Neural progenitor cell (in vitro differentiated cells): ENCODE measurements at regions not wholly inside any gene's neighbourhood (a gene's known extent, or its start where the extent isn't known, plus 50 kb on each side); places are given as distances from the start of the nearest gene placed in this dataset.

Experiments
- EZH2 ChIP-seq: fragments of 200-600 bp; sonication (generic); IDR thresholded peaks from 2 replicates; pipeline ENCODE4 v1.6.1; 2017; ENCODE audit warnings: antibody characterized with exemption, mild to moderate bottlenecking, moderate library complexity
- TF ChIP-seq, protein P1 (sequence below): fragments of 200-600 bp; sonication (generic); IDR thresholded peaks from 2 replicates; pipeline ENCODE4 v1.5.1; 2017; ENCODE audit warnings: antibody characterized with exemption, mild to moderate bottlenecking

DNA sequence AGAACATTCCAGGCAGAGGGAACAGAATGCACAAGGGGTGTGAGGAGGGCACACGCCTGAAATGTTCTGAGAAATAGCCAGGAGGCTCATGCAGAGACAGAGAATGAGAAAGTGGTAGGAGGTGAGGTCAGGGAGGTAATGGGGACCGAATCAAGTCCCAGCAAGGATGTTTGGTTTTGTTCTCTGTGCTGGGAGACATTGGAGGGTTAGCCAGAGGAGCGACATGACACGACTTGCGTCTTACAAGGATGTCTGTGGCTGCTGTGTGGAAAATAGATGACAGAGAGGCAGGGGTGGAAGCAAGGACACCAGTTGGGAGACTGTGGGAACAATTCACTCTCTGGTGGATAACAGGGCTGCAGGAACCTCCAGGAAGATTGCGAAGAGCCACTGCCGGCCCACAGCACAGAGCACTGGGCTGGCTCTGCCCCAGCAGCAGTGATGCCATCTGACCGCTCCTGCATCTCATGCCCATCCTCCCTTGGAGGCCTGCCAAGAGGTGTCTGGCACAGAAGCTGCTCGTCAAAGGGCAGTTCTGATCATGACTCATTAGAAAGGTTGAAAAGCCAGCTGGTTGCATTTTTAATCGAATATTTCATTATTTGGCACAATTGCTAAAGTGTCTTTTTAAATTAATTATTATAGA lies 57.7 kb upstream of the CD83 start:
- TF ChIP-seq, protein P1, sequence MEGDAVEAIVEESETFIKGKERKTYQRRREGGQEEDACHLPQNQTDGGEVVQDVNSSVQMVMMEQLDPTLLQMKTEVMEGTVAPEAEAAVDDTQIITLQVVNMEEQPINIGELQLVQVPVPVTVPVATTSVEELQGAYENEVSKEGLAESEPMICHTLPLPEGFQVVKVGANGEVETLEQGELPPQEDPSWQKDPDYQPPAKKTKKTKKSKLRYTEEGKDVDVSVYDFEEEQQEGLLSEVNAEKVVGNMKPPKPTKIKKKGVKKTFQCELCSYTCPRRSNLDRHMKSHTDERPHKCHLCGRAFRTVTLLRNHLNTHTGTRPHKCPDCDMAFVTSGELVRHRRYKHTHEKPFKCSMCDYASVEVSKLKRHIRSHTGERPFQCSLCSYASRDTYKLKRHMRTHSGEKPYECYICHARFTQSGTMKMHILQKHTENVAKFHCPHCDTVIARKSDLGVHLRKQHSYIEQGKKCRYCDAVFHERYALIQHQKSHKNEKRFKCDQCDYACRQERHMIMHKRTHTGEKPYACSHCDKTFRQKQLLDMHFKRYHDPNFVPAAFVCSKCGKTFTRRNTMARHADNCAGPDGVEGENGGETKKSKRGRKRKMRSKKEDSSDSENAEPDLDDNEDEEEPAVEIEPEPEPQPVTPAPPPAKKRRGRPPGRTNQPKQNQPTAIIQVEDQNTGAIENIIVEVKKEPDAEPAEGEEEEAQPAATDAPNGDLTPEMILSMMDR: no peak
- no peak for TF ChIP-seq EZH2
